GM19468 (cell line): ENCODE measurements at regions not wholly inside any gene's neighbourhood (a gene's known extent, or its start where the extent isn't known, plus 50 kb on each side); places are given as distances from the start of the nearest gene placed in this dataset.

Source experiments
- ATAC-seq: cut with Tn5 transposase; IDR thresholded peaks from one replicate; pipeline ENCODE4 v1.9.1; 2021; ENCODE audit warnings: mild to moderate bottlenecking, moderate library complexity, moderate number of reproducible peaks; ENCODE audit not compliant: unreplicated experiment; ENCODE audit errors: extremely low read depth

DNA sequence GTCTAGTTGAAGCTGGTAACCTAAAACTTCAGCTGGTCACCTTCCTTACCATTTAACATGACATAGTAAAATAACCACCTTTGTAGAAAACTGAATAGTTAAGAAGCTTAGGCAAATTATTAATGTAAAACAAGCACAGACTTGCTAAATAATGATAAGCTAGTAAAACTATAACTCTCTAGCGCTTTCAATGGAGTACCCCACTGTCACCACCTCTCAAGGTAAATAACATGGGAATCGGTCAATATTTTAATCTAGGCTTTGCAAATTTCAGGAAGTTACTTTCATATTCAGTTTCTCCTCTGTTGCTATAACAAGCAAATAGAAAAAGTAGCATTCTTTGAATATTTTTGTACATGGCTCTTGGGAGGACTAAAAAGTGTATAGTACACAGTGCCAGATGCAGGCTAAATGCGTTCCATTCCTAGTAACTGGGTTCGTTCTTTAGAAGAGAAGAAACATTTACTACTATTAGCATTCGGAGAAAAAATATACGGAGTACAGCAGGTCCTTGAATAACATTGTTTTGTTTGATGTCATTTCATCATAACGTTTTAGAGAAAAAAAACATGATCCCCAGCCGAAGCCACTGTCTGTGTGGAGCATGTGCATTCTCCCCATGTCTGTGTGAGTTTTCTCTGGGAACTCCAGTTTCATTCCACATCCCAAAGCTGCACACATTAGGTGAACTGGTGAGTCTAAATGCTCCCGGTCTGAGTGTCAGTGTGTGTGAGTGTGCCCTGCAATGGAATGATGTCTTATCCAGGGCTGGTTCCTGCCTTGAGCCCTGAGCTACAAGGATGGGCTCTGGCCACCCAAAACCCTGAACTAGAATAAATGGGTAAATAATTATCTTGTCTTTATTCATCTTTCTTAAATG, 52.5 kb downstream of the EPRS1 start:
- no peak for ATAC-seq

DNA sequence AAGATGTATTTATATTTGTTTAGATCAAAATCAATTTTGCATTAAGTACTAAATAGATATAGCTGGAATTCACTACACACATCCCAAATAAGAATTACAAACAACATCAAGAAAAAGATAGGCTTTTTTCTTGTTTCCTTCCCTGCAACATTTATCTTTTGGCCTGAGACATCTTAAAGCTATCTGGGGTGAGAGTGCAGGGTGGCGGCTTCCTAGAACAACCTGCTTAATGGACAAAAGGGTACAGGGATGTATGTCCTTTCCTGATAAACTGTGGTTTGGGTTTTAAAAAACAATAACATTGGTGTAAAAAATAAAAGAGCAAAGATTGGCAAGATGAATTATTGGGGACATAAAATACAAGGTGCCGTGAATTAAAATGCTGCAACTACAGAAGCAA, 54.4 kb downstream of the EPRS1 start:
- no peak for ATAC-seq

DNA sequence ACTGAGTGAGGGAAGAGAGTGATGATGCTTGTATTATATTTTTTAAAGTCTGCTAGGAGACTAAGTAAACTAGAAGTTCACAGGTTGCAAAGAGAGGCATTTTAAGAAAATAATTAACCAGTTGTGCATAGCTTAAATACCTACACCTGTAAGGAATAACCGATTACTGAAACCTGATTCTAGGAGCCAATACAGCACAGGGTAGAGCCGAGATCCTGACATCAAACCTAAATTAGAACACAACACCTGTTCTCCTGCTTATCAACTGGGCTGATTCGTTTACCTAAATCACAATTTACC, 54.8 kb downstream of the EPRS1 start:
- ATAC-seq, result no peak

DNA sequence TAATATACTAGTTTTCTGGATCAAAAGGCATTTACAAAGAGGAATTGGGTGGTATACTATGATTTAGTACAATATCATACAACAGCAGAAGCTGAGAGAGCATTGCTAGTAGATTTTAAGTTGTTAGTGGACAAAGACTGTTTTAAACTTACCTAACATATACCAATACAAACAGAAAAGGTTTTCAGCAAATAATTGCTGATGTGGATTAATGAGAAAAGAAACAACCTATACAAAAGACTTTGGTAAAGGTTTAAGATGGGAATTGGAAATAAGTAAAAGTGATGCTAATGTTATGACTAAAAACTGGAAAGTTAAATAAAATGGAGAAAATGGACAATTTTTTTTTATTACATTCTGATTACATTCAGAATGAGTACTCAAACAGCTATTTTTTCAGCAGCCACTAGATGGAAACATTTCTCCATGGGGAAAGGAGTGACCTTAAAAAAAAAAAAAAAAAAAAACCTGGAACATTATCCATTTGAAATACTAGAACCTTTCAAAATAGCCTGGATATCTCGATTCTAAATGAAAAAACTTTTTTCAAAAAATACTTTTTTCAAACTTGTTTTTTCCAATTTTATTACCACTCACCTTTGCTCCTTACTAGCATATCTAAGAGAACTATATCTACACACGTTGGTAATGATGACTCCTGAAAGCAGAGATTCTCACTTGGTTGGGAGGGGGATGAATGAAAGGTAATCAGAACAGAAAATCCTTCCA, 55.4 kb downstream of the EPRS1 start:
- no peak for ATAC-seq

DNA sequence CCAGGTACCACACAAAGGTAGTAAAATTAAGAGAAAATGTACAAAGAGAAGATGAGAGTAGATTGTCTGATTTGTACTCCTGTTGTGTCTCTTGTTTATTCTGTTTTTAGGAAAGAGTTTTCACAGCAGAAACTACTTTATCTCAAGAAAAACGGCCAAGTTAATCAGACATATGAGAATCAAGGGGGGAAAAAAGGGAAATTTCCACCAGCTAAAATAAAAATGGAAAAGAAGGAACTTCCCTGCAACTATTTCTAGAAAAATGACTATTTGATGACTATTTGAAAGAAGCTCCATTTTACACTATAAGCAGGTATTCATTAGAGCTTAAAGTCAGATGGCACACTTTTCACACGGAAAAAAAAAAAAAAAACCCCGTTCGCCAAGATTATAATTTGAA, 56.5 kb downstream of the EPRS1 start:
- no peak for ATAC-seq

DNA sequence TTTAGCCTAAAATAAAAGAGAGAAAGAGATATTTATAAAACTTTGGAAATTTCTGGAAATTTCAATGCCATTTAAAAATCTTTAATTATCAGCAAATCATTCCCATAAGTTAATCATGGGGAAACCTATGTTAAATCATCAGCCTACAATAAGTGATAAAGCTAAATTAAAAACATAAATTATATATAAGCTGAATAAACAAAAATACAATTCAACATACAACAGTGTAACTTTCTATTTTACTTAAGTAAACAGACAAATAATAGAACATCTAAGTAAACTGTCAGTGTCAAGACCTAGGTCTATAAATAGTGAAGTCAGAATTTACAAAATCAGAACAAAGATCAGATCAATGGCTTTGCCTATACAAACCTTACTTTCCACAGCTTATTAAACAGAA, 57.5 kb downstream of the EPRS1 start:
- ATAC-seq, result no peak

DNA sequence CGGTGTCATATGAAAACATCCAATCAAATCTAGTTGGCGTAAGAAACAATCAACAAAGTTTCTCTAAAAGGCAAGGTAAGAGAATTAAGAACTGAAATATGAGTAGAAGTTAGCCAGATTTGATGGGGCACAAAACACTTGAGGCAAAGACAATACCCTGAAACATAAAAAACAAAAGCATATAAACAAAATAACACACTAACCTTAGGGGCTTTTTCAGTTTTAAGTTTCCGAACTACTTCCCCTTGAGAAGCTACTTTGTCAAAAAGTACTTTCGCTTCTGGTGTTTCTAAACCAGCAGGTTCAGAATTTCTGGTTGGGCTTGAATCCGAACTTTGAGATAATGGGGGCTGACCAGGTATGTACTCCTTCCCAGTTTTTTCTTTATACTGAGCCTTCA, 57.9 kb downstream of the EPRS1 start:
- ATAC-seq, result peak; percentile 28

DNA sequence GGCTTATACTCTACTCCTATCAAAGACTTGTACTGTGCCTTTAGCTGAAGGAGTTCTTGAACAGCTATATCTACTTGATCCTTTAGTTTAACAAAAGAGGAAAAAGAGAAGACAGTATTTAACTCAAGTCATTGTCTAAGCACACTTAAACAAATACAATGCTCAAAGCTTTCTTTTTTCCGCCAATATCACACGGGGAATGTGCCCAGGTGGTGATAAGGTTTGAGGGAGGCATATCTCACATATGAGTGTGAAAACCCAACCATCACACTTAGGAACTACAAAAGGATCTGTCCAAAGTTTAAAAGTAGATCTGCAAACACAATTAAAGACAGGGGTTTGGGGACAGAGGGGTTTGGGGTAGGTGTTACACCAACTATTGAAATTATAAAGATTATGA, 59.0 kb upstream of the SLC30A10 start:
- ATAC-seq, result no peak

DNA sequence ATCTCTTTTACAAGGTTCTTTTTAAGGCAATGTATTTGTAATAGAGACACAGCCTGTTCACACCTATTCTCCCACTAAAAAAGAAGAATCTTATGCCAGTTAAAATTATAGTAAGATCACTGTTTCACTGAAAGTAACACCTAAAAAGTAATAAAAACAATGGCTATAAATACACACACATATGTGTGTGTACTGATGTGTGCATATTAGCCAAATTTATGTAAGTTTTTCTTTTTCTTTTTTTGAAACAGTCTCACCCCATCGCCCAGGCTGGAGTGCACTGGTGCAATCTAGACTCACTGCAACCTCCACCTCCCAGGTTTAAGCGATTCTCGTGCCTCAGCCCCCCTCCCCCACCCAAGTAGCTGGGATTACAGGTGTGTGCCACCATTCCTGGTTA, 56.8 kb upstream of the SLC30A10 start:
- peak; percentile 37 for ATAC-seq
